ENCODE measurements at regions not wholly inside any gene's neighbourhood (a gene's known extent, or its start where the extent isn't known, plus 50 kb on each side); places are given as distances from the start of the nearest gene placed in this dataset.
"Not testable (repeated sequence)": the region's sequence is repeated elsewhere in the genome, so short reads cannot be mapped to it uniquely, and the experiment has no call there.

DNA sequence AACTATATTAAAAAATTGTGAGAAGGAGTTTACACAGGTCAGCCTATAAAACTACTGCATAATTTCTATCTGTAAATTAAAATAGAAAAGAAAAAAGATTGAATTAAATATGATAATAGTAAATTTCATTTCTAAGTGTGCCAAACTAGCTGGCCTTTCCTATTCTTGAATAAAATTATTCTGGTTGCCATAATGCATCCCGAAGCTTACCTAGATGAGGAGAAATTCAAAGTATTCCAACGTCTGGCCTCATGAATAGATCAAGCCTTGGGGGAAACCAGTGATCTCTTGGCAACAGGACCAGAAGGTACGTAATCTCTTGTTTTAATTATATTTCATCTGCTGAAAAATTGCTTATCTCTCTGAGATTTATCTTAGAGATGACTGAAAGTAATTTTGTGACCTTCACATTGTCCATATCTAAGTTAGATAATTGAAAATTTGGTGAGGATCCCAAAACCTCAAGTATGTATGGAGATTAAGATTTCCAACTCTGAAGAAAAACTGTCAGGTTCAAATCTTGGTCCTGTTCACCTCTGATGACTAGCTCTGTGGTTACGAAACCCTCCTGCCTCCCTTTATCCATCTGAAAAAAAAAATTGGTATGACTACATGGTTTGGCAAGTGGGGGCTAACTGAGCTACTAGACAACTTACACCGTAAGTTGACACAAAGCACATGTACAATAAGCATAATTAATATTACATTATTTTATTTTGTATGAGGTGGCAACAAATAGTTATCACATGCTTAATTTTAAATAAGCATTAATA is 891.4 kb upstream of the ADAMTS5 start:
- TF ChIP-seq, protein P1, sequence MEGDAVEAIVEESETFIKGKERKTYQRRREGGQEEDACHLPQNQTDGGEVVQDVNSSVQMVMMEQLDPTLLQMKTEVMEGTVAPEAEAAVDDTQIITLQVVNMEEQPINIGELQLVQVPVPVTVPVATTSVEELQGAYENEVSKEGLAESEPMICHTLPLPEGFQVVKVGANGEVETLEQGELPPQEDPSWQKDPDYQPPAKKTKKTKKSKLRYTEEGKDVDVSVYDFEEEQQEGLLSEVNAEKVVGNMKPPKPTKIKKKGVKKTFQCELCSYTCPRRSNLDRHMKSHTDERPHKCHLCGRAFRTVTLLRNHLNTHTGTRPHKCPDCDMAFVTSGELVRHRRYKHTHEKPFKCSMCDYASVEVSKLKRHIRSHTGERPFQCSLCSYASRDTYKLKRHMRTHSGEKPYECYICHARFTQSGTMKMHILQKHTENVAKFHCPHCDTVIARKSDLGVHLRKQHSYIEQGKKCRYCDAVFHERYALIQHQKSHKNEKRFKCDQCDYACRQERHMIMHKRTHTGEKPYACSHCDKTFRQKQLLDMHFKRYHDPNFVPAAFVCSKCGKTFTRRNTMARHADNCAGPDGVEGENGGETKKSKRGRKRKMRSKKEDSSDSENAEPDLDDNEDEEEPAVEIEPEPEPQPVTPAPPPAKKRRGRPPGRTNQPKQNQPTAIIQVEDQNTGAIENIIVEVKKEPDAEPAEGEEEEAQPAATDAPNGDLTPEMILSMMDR (conservative IDR thresholded peaks at IDR 0.05) = not testable (repeated sequence)
- TF ChIP-seq ZFX (IDR thresholded peaks at IDR 0.05) = not testable (repeated sequence)
